Erythroblast (primary cell): ENCODE measurements at regions not wholly inside any gene's neighbourhood (a gene's known extent, or its start where the extent isn't known, plus 50 kb on each side); places are given as distances from the start of the nearest gene placed in this dataset.

Experiments used
- GATA1 ChIP-seq: IDR thresholded peaks from 2 replicates; pipeline ENCODE4 v1.6.1; 2011; ENCODE audit warnings: low read depth, mild to moderate bottlenecking, control low read depth, low read length, moderate library complexity
- POLR2A ChIP-seq: IDR thresholded peaks from 2 replicates; pipeline ENCODE4 v1.6.1; 2011; ENCODE audit warnings: mild to moderate bottlenecking, low read length

DNA sequence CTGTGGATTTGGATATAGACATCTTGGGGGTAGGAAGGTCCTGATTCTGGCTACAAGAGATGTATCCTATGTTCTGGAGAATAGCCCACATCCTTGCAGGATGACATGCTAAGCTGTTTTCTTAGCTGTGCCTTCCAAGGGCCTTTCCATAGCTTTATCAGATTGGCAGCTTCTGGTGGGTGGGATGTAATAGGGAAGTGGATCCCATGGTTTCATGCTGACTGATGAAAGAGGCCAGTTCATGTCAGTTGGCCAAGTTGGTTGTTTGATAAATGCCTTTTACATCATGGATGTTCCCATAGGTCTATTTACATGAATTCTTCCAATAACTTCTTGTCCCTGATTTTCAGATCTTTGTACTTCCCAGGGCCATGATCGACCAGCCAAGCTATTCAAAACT is 169.1 kb upstream of the RMST start:
- no peak for TF ChIP-seq POLR2A
- no peak for TF ChIP-seq GATA1
